K562 (cell line): ENCODE measurements at regions not wholly inside any gene's neighbourhood (a gene's known extent, or its start where the extent isn't known, plus 50 kb on each side); places are given as distances from the start of the nearest gene placed in this dataset.

ENCODE experiments used
- CHD7 ChIP-seq: fragments of 200-600 bp; sonication (generic); IDR thresholded peaks from one replicate; pipeline ENCODE4 v1.6.1; 2012; ENCODE audit warnings: mild to moderate bottlenecking, low read depth, low read length, inconsistent platforms
- DIDO1 ChIP-seq: fragments of 450-650 bp; IDR thresholded peaks from 2 replicates; pipeline ENCODE4 v1.6.1; 2016; ENCODE audit warnings: low read depth, missing biosample characterization, missing genetic modification characterization
- FOSL1 ChIP-seq: fragments of 200-800 bp; sonication (Bioruptor generic); conservative IDR thresholded peaks from 2 replicates; pipeline ENCODE4 v1.6.1; 2016; ENCODE audit warnings: missing genetic modification characterization, missing compliant biosample characterization
- HDAC2 ChIP-seq: fragments of 450-650 bp; IDR thresholded peaks from 2 replicates; pipeline ENCODE4 v1.6.1; 2016; ENCODE audit warnings: mild to moderate bottlenecking
- JUNB ChIP-seq: fragments of 450-650 bp; formaldehyde crosslinking; conservative IDR thresholded peaks from 2 replicates; pipeline ENCODE4 v1.4.0; 2020; ENCODE audit warnings: mild to moderate bottlenecking
- LEF1 ChIP-seq: fragments of 450-650 bp; IDR thresholded peaks from 2 replicates; pipeline ENCODE4 v1.6.1; 2016; ENCODE audit warnings: mild to moderate bottlenecking
- MAFK ChIP-seq: IDR thresholded peaks from 2 replicates; pipeline ENCODE4 v1.6.1; 2011; ENCODE audit warnings: low read length, improper control_type of control experiment
- MECOM ChIP-seq: fragments of 250-450 bp; sonication (Bioruptor Pico); IDR thresholded peaks from 2 replicates; pipeline ENCODE4 v1.8.0; 2022; ENCODE audit warnings: inconsistent platforms
- MEIS2 ChIP-seq: fragments of 450-650 bp; IDR thresholded peaks from 2 replicates; pipeline ENCODE4 v1.6.1; 2014; ENCODE audit warnings: mild to moderate bottlenecking; ENCODE audit not compliant: partially characterized antibody
- NCOA6 ChIP-seq: fragments of 450-650 bp; IDR thresholded peaks from 2 replicates; pipeline ENCODE4 v1.6.1; 2017; ENCODE audit warnings: mild to moderate bottlenecking
- NR2C1 ChIP-seq, 2 experiments: fragments of 450-650 bp; IDR thresholded peaks; 2 replicates each; pipeline ENCODE4 v1.6.1; 2017; ENCODE audit warnings: mild to moderate bottlenecking in 2 of 2, antibody characterized with exemption in 1 of 2, inconsistent platforms in 1 of 2, missing compliant biosample characterization in 1 of 2, missing genetic modification characterization in 1 of 2
- PTBP1 ChIP-seq: fragments of 200-400 bp; formaldehyde crosslinking; IDR thresholded peaks from 2 replicates; pipeline ENCODE4 v1.6.1; 2017; ENCODE audit warnings: low read depth, low read length
- SOX6 ChIP-seq: fragments of 450-650 bp; IDR thresholded peaks from 2 replicates; pipeline ENCODE4 v1.6.1; 2014; ENCODE audit warnings: mild to moderate bottlenecking
- SUPT5H ChIP-seq: fragments of 450-650 bp; IDR thresholded peaks from 2 replicates; pipeline ENCODE4 v1.6.1; 2016
- WHSC1 ChIP-seq: IDR thresholded peaks from one replicate; pipeline ENCODE4 v1.6.1; 2012; ENCODE audit warnings: low read length, control low read depth, inconsistent platforms
- ZBTB33 ChIP-seq: sonication (generic); formaldehyde crosslinking; IDR thresholded peaks from 2 replicates; pipeline ENCODE4 v1.8.1; 2023; ENCODE audit warnings: mild to moderate bottlenecking, missing genetic modification reagents
- ZEB2 ChIP-seq: fragments of 450-650 bp; IDR thresholded peaks from 2 replicates; pipeline ENCODE4 v1.6.1; 2016
- ZNF551 ChIP-seq: fragments of 250-450 bp; sonication (Bioruptor Pico); IDR thresholded peaks from 2 replicates; pipeline ENCODE4 v1.5.0; 2021; ENCODE audit warnings: mild to moderate bottlenecking, moderate library complexity
- ZNF707 ChIP-seq: fragments of 250-450 bp; sonication (Bioruptor Pico); conservative IDR thresholded peaks from 2 replicates; pipeline ENCODE4 v1.8.0; 2022; ENCODE audit warnings: inconsistent platforms, mild to moderate bottlenecking, moderate library complexity

- TF ChIP-seq ZBTB33 (no peak), MAFK (peak; percentile 66), JUNB (CRISPR knock-in tag) (no peak), WHSC1 (no peak), ZNF551 (CRISPR knock-in tag) (no peak), SUPT5H (peak; percentile 45; the same call in 1 of the 2 replicates), NR2C1 (IDR thresholded peaks at IDR 0.05) (no peak), NR2C1 (tag; IDR thresholded peaks at IDR 0.05) (no peak), HDAC2 (0 out of 2 replicates have a peak, but pooled peaks have one; percentile 18), CHD7 (no peak), ZNF707 (no peak), ZEB2 (peak; percentile 53; the same call in 1 of the 2 replicates), PTBP1 (no peak), DIDO1 (tag) (no peak), NCOA6 (no peak), MECOM (CRISPR knock-in tag) (no peak), LEF1 (0 out of 2 replicates have a peak, but pooled peaks have one; percentile 6), FOSL1 (tag) (0 out of 2 replicates have a peak, but pooled peaks have one; percentile 48), MEIS2 (peak; percentile 47), SOX6 (no peak)
Observed at GRCh38 chr2:56118474-56118873, 65.3 kb upstream of the CCDC85A start (continued).
